GM12878 (cell line): ENCODE measurements at regions not wholly inside any gene's neighbourhood (a gene's known extent, or its start where the extent isn't known, plus 50 kb on each side); places are given as distances from the start of the nearest gene placed in this dataset.

ENCODE experiments used
- ATAC-seq: fragments of 200-7000 bp; cut with Tn5 transposase; 3 replicates; pipeline ENCODE4 v1.9.1; 2020; ENCODE audit warnings: mild to moderate bottlenecking, moderate library complexity
- BruUV-seq: library from RNA; stranded (reverse); fragments of 400-500 nt; replicated peaks from 2 replicates; lab custom pipeline; 2021; lab: Mats Ljungman, UMichigan
- CTCF ChIA-PET: fragments of 300-600 bp; sonication (Branson Sonifier 250); formaldehyde crosslinking; extraction: SDS; loops from one replicate; lab custom pipeline; 2021; ENCODE audit warnings: inconsistent platforms; lab: Yijun Ruan, JAX
- POLR2A ChIA-PET: fragments of 350-600 bp; formaldehyde crosslinking; extraction: SDS; loops from one replicate; lab custom pipeline; 2021; ENCODE audit warnings: inconsistent platforms; lab: Charles Lee
- RAD21 ChIA-PET: fragments of 300-600 bp; sonication (Branson Sonifier 250); formaldehyde crosslinking; loops from one replicate; lab custom pipeline; 2023; ENCODE audit warnings: antibody characterized with exemption; ENCODE audit not compliant: unreplicated experiment; lab: Charles Lee
- SMC1A ChIA-PET: fragments of 300-600 bp; sonication (Branson Sonifier 250); formaldehyde crosslinking; loops from one replicate; lab custom pipeline; 2023; ENCODE audit not compliant: unreplicated experiment, uncharacterized antibody; lab: Charles Lee
- DNase-seq: peaks from one replicate; pipeline ENCODE4 v3.0.0-alpha.2; 2011; ENCODE audit warnings: low read depth, low spot score
- FAIRE-seq: peaks from 3 replicates; lab custom pipeline; 2011; peaks lifted over from hg19 to GRCh38; lab: Jason Lieb, UNC
- H2AFZ ChIP-seq: 2 replicates; pipeline ENCODE4 v1.6.0; 2011; ENCODE audit warnings: low read depth, low read length, control low read depth; ENCODE audit not compliant: control insufficient read depth
- H3K27ac ChIP-seq: 2 replicates; pipeline ENCODE4 v1.5.1; 2011; ENCODE audit warnings: control low read depth; ENCODE audit not compliant: control insufficient read depth, insufficient read depth
- H3K27me3 ChIP-seq, 2 experiments: replicated peaks in 1 of 2; 2 replicates each; pipeline versions ENCODE4 v1.6.0 to v1.6.1; 2011; ENCODE audit warnings: low read length in 1 of 2; ENCODE audit not compliant: control insufficient read depth in 2 of 2, insufficient read depth in 2 of 2
- H3K36me3 ChIP-seq, 2 experiments: 2 replicates each; pipeline ENCODE4 v1.5.1; 2011; ENCODE audit warnings: low read length in 1 of 2; ENCODE audit not compliant: control insufficient read depth in 2 of 2, insufficient read depth in 2 of 2
- H3K4me1 ChIP-seq: 2 replicates; pipeline ENCODE4 v1.6.1; 2011; ENCODE audit warnings: mild to moderate bottlenecking, low read length, moderate library complexity, mixed read lengths; ENCODE audit not compliant: control insufficient read depth, insufficient read depth
- H3K4me2 ChIP-seq: 2 replicates; pipeline ENCODE4 v1.6.0; 2011; ENCODE audit warnings: control low read depth; ENCODE audit not compliant: control insufficient read depth, insufficient read depth
- H3K4me3 ChIP-seq: fragments of 200-600 bp; sonication (generic); 2 replicates; pipeline ENCODE4 v1.5.1; 2016
- H3K79me2 ChIP-seq: 2 replicates; pipeline ENCODE4 v1.6.0; 2011; ENCODE audit warnings: low read length; ENCODE audit not compliant: control insufficient read depth, insufficient read depth
- H3K9ac ChIP-seq: 2 replicates; pipeline ENCODE4 v1.8.0; 2011; ENCODE audit warnings: low read length, control low read depth, mixed read lengths; ENCODE audit not compliant: control insufficient read depth, insufficient read depth
- H3K9me3 ChIP-seq: replicated peaks from 3 replicates; pipeline ENCODE4 v1.5.1; 2011; ENCODE audit warnings: mild to moderate bottlenecking, low read length; ENCODE audit not compliant: control insufficient read depth, insufficient read depth
- H4K20me1 ChIP-seq: 2 replicates; pipeline ENCODE4 v1.6.0; 2011; ENCODE audit not compliant: control insufficient read depth, insufficient read depth
- GABPA ChIP-seq: IDR thresholded peaks from 2 replicates; pipeline ENCODE4 v1.6.1; 2014; ENCODE audit warnings: antibody characterized with exemption, low read depth, mild to moderate bottlenecking, inconsistent platforms
- SMAD5 ChIP-seq: IDR thresholded peaks from 2 replicates; pipeline ENCODE4 v1.6.1; 2016; ENCODE audit warnings: antibody characterized with exemption, low read depth
- SREBF1 ChIP-seq: IDR thresholded peaks from 2 replicates; pipeline ENCODE4 v1.6.1; 2012; ENCODE audit warnings: mild to moderate bottlenecking, low read length
- TBL1XR1 ChIP-seq: IDR thresholded peaks from 2 replicates; pipeline ENCODE4 v1.6.1; 2012; ENCODE audit warnings: low read depth, low read length, improper control_type of control experiment
- WGBS: methylation state at CpG from one replicate; pipeline ENCODE4 v1.1.6; 2016; ENCODE audit warnings: low lambda C conversion rate; ENCODE audit not compliant: insufficient replicate concordance, insufficient coverage; ENCODE audit errors: missing lambda C conversion rate; 5-methylcytosine and 5-hydroxymethylcytosine counted together
- in situ Hi-C: fragments of 300-500 bp; cut with MboI; formaldehyde crosslinking; loops from 9 replicates; pipeline ENCODE4 v1.14.3; 2018; ENCODE audit warnings: mixed read lengths
- intact Hi-C: fragments of 100-400 bp; cut with micrococcal nuclease; formaldehyde crosslinking; loops from one replicate; pipeline ENCODE4 v1.14.2; 2022; ENCODE audit not compliant: unreplicated experiment
- TF ChIP-seq, protein P1 (sequence below): fragments of 450-650 bp; IDR thresholded peaks from 2 replicates; pipeline ENCODE4 v1.6.1; 2016; ENCODE audit warnings: mild to moderate bottlenecking, moderate library complexity, borderline replicate concordance
- TF ChIP-seq, protein P2 (sequence below): fragments of 450-650 bp; IDR thresholded peaks from 2 replicates; pipeline ENCODE4 v1.6.1; 2017; ENCODE audit warnings: mild to moderate bottlenecking, moderate library complexity
- TF ChIP-seq, protein P3 (sequence below): IDR thresholded peaks from 2 replicates; pipeline ENCODE4 v1.6.1; 2011; ENCODE audit warnings: low read depth, mild to moderate bottlenecking, low read length, moderate library complexity, borderline replicate concordance; ENCODE audit errors: extremely low read depth
- TF ChIP-seq, protein P4 (sequence below): IDR thresholded peaks from 2 replicates; pipeline ENCODE4 v1.6.1; 2011; ENCODE audit warnings: low read depth, low read length, improper control_type of control experiment, borderline replicate concordance
- TF ChIP-seq, protein P5 (sequence below): IDR thresholded peaks from 2 replicates; pipeline ENCODE4 v1.6.1; 2012; ENCODE audit warnings: mild to moderate bottlenecking, low read depth, low read length

DNA sequence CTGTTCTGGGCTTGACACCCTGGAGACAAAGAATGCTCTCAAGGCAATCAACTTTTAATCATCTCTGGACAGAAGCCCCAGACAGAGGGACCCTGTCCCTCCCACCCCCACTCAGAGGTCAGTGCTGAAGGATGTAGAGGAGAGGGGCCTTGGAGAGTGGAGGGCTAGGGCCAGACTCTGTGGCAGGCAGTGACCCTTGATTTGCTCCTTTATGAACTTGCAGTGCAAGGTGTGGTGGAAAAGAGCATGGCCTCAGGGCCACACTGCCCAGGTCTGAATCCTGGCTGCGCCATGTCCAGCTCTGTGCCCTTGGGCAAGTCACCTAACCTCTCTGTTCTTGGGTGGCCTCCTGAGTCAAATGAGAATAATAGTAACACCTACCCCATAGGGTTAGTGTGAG lies 134.3 kb downstream of the TMEM132E start:
- ATAC-seq (no peak), FAIRE-seq (no peak), DNase-seq (no peak)
- Histone ChIP-seq H3K36me3 (no peaks in the 10 kb centered on the region), H3K27ac (no peak overlapping the region), H3K79me2 (no peaks in the 10 kb centered on the region), H3K9me3 (no peaks in the 10 kb centered on the region), H3K4me1 (no peaks in the 10 kb centered on the region), H3K27me3 (peaks cover 0 to 1% of the 10 kb centered on the region in 2 experiments; a peak in 1 of 4 replicates), H4K20me1 (no peaks in the 10 kb centered on the region), H2AFZ (no peak overlapping the region), H3K4me2 (no peak overlapping the region), H3K9ac (no peak overlapping the region), H3K4me3 (no peak overlapping the region)
- ChIA-PET SMC1A (no interaction called here), CTCF (no interaction called here), RAD21 (no interaction called here), POLR2A (no interaction called here)
- intact Hi-C loops = no loop called here
- BruUV-seq = no TSS peak
- in situ Hi-C loops = no loop called here
- 36% methylated on average over 1 of the region's 1 CpG for WGBS
- TF ChIP-seq, protein P1, sequence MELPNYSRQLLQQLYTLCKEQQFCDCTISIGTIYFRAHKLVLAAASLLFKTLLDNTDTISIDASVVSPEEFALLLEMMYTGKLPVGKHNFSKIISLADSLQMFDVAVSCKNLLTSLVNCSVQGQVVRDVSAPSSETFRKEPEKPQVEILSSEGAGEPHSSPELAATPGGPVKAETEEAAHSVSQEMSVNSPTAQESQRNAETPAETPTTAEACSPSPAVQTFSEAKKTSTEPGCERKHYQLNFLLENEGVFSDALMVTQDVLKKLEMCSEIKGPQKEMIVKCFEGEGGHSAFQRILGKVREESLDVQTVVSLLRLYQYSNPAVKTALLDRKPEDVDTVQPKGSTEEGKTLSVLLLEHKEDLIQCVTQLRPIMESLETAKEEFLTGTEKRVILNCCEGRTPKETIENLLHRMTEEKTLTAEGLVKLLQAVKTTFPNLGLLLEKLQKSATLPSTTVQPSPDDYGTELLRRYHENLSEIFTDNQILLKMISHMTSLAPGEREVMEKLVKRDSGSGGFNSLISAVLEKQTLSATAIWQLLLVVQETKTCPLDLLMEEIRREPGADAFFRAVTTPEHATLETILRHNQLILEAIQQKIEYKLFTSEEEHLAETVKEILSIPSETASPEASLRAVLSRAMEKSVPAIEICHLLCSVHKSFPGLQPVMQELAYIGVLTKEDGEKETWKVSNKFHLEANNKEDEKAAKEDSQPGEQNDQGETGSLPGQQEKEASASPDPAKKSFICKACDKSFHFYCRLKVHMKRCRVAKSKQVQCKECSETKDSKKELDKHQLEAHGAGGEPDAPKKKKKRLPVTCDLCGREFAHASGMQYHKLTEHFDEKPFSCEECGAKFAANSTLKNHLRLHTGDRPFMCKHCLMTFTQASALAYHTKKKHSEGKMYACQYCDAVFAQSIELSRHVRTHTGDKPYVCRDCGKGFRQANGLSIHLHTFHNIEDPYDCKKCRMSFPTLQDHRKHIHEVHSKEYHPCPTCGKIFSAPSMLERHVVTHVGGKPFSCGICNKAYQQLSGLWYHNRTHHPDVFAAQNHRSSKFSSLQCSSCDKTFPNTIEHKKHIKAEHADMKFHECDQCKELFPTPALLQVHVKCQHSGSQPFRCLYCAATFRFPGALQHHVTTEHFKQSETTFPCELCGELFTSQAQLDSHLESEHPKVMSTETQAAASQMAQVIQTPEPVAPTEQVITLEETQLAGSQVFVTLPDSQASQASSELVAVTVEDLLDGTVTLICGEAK = no peak
- TF ChIP-seq, protein P2, sequence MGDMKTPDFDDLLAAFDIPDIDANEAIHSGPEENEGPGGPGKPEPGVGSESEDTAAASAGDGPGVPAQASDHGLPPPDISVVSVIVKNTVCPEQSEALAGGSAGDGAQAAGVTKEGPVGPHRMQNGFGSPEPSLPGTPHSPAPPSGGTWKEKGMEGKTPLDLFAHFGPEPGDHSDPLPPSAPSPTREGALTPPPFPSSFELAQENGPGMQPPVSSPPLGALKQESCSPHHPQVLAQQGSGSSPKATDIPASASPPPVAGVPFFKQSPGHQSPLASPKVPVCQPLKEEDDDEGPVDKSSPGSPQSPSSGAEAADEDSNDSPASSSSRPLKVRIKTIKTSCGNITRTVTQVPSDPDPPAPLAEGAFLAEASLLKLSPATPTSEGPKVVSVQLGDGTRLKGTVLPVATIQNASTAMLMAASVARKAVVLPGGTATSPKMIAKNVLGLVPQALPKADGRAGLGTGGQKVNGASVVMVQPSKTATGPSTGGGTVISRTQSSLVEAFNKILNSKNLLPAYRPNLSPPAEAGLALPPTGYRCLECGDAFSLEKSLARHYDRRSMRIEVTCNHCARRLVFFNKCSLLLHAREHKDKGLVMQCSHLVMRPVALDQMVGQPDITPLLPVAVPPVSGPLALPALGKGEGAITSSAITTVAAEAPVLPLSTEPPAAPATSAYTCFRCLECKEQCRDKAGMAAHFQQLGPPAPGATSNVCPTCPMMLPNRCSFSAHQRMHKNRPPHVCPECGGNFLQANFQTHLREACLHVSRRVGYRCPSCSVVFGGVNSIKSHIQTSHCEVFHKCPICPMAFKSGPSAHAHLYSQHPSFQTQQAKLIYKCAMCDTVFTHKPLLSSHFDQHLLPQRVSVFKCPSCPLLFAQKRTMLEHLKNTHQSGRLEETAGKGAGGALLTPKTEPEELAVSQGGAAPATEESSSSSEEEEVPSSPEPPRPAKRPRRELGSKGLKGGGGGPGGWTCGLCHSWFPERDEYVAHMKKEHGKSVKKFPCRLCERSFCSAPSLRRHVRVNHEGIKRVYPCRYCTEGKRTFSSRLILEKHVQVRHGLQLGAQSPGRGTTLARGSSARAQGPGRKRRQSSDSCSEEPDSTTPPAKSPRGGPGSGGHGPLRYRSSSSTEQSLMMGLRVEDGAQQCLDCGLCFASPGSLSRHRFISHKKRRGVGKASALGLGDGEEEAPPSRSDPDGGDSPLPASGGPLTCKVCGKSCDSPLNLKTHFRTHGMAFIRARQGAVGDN = no peak
- TF ChIP-seq, protein P3, sequence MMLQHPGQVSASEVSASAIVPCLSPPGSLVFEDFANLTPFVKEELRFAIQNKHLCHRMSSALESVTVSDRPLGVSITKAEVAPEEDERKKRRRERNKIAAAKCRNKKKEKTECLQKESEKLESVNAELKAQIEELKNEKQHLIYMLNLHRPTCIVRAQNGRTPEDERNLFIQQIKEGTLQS = no peak
- TF ChIP-seq, protein P4, sequence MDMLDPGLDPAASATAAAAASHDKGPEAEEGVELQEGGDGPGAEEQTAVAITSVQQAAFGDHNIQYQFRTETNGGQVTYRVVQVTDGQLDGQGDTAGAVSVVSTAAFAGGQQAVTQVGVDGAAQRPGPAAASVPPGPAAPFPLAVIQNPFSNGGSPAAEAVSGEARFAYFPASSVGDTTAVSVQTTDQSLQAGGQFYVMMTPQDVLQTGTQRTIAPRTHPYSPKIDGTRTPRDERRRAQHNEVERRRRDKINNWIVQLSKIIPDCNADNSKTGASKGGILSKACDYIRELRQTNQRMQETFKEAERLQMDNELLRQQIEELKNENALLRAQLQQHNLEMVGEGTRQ = no peak
- TF ChIP-seq SREBF1 = no peak
- TF ChIP-seq TBL1XR1 = no peak
- TF ChIP-seq, protein P5, sequence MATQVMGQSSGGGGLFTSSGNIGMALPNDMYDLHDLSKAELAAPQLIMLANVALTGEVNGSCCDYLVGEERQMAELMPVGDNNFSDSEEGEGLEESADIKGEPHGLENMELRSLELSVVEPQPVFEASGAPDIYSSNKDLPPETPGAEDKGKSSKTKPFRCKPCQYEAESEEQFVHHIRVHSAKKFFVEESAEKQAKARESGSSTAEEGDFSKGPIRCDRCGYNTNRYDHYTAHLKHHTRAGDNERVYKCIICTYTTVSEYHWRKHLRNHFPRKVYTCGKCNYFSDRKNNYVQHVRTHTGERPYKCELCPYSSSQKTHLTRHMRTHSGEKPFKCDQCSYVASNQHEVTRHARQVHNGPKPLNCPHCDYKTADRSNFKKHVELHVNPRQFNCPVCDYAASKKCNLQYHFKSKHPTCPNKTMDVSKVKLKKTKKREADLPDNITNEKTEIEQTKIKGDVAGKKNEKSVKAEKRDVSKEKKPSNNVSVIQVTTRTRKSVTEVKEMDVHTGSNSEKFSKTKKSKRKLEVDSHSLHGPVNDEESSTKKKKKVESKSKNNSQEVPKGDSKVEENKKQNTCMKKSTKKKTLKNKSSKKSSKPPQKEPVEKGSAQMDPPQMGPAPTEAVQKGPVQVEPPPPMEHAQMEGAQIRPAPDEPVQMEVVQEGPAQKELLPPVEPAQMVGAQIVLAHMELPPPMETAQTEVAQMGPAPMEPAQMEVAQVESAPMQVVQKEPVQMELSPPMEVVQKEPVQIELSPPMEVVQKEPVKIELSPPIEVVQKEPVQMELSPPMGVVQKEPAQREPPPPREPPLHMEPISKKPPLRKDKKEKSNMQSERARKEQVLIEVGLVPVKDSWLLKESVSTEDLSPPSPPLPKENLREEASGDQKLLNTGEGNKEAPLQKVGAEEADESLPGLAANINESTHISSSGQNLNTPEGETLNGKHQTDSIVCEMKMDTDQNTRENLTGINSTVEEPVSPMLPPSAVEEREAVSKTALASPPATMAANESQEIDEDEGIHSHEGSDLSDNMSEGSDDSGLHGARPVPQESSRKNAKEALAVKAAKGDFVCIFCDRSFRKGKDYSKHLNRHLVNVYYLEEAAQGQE = no peak
- TF ChIP-seq GABPA = no peak
- TF ChIP-seq SMAD5 = no peak
